DND-41 (cell line): ENCODE measurements at regions not wholly inside any gene's neighbourhood (a gene's known extent, or its start where the extent isn't known, plus 50 kb on each side); places are given as distances from the start of the nearest gene placed in this dataset.

Source experiments
- CTCF ChIP-seq: IDR thresholded peaks from 2 replicates; pipeline ENCODE4 v1.5.1; 2012; ENCODE audit warnings: borderline replicate concordance, low read length, moderate library complexity, mild to moderate bottlenecking; ENCODE audit not compliant: poor library complexity, severe bottlenecking; ENCODE audit errors: extremely low read depth
- EZH2 ChIP-seq: IDR thresholded peaks from 3 replicates; pipeline ENCODE4 v1.6.1; 2012; ENCODE audit warnings: borderline replicate concordance, low read depth, mild to moderate bottlenecking, moderate library complexity, low read length, inconsistent platforms; ENCODE audit not compliant: severe bottlenecking

DNA sequence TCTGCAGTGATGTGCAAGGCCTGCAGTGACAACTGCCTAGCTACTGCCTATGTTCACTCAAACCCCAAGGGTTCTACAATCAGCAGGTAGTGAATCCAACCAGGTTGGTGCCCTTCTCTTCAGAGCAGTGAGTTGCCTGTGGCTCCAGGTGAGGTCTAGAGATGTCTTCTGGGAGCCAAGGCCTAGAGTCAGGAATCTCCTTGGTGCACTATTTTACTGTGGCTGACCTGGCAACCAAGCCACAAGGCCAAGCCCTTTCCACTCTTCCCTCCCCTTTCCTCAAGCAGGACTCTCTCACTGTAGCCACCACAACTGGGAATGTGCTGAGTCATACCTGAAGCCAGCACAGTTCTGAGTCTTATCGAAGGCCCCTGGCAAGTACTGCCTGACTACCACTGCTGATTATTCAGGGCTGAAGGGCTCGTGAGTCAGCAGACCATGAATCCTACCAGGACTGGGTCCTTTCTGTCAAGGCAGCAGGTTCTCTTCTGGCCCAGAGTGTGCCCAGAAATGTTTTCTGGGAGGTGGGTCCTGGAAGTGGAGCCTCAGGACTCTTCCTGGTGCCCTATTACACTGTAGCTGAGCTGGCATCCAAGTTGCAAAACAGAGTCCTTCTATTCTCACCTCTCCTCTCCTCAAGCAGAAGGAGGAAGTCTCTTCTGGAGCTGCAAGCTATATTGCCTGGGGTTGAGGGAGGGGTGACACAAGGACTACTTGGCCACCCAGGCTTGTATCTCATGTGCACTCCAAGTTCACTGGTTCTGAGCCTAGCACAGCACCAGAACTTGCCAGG is 111.6 kb downstream of the BTC start:
- TF ChIP-seq CTCF (no peak), EZH2 (no peak)
